Thoracic aorta (tissue), 2 donors: ENCODE measurements at regions not wholly inside any gene's neighbourhood (a gene's known extent, or its start where the extent isn't known, plus 50 kb on each side); places are given as distances from the start of the nearest gene placed in this dataset.

Experiments used
- ATAC-seq: fragments of 150-250 bp; one replicate; pipeline ENCODE4 v1.8.0; 2017; ENCODE audit warnings: low read depth; ENCODE audit not compliant: insufficient number of reproducible peaks, low FRiP score
- DNase-seq: peaks from one replicate; pipeline ENCODE4 v3.0.0-alpha.2; 2020; ENCODE audit warnings: low spot score
- H3K27ac ChIP-seq, 2 donors: fragments of 200-600 bp; sonication (generic); 1 replicate in 1 of 2; 2 replicates in 1 of 2; pipeline ENCODE4 v1.5.1; 2016; ENCODE audit warnings: mild to moderate bottlenecking in 2 of 2, moderate library complexity in 2 of 2
- H3K27me3 ChIP-seq: fragments of 200-600 bp; sonication (generic); replicated peaks from 2 replicates; pipeline ENCODE4 v1.6.0; 2016; ENCODE audit warnings: mild to moderate bottlenecking; ENCODE audit not compliant: insufficient read depth
- H3K36me3 ChIP-seq: fragments of 200-600 bp; sonication (generic); one replicate; pipeline ENCODE4 v1.5.1; 2016
- H3K4me1 ChIP-seq, 2 donors: fragments of 200-600 bp; sonication (generic); 1 replicate in 1 of 2; 2 replicates in 1 of 2; pipeline versions ENCODE4 v1.5.1 to v1.6.0; 2016; ENCODE audit warnings: low read depth in 2 of 2, mild to moderate bottlenecking in 1 of 2; ENCODE audit not compliant: control insufficient read depth in 1 of 2
- H3K4me3 ChIP-seq: fragments of 200-600 bp; sonication (generic); 2 replicates; pipeline ENCODE4 v1.5.1; 2016; ENCODE audit warnings: mild to moderate bottlenecking
- H3K9me3 ChIP-seq: fragments of 200-600 bp; sonication (generic); 2 replicates; pipeline ENCODE4 v1.5.1; 2016
- CTCF ChIP-seq: fragments of 200-600 bp; sonication (generic); IDR thresholded peaks from one replicate; pipeline ENCODE4 v1.5.1; 2019; ENCODE audit warnings: antibody characterized with exemption

DNA sequence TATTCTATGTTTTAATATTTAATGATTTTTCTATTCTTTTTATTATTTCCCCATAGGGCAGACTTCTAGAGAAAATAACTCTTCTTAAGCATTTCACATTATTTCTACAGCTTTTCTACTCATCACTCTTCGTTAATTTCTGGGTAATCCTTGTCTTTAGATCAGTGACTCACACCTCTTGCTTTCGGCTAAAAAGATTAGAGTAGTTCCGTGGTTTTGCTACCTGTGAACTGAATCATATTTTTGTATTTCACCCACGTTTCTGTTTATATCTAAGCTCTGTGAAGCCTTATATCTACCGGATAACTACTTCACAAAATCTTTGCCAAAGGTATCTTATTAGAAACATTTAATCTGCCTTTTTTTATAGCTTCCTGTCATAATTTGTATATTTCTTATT, 685.5 kb upstream of the FSHR start:
- H3K4me1 ChIP-seq: no peaks in the 10 kb centered on the region

DNA sequence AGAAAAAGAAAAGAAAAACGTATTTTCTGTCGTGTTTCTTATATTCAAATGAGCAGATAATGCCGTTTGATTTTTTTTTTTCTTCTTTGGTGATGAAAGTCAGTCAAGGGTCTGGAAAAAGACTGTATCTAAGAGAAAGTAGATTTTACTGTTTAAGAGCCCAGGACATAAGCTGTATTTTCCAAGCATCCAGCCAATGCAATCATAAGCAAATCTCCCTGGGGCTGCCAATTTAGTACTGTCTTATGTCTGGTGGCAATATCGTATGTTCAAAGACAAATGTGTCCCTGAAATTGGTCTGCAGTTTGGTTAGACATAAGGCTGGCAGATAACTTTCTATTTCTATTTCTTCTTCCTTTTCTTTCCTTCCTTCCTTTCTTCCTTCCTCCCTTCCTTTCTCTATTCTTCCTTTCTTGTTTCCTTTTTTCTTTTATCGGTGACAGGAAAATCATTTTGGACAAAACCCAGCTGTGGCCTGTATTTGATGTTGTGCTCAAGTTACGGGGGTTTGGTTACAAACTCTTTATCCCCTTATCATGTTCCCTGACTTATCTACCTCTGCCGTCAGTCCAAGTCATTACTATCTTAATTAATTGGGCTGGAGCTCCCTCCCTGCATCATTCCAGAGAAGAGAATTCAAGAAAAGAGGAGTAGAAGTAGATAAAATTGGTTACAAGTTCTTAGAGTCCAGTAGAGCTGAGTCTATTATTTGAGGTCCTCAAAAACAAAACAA, 683.4 kb upstream of the FSHR start:
- H3K9me3 ChIP-seq: peaks cover 3% of the 10 kb centered on the region
- no peak for DNase-seq
- no peak overlapping the region for H3K4me3 ChIP-seq
- no peaks in the 10 kb centered on the region for H3K4me1 ChIP-seq
- no peak for ATAC-seq
- no peak overlapping the region for H3K27ac ChIP-seq
- H3K27me3 ChIP-seq: no peaks in the 10 kb centered on the region
- H3K36me3 ChIP-seq: no peaks in the 10 kb centered on the region
- no peak for TF ChIP-seq CTCF

More for the DNA sequence above, 685.5 kb upstream of the FSHR start:
- Histone ChIP-seq H3K27ac (no peak overlapping the region), H3K27me3 (no peaks in the 10 kb centered on the region), H3K36me3 (no peaks in the 10 kb centered on the region), H3K4me3 (no peak overlapping the region), H3K9me3 (peaks cover 3% of the 10 kb centered on the region)
- no peak for DNase-seq
- no peak for TF ChIP-seq CTCF
- no peak for ATAC-seq

GRCh38 chr2:49836017-49836416, 681.7 kb upstream of the FSHR start:
- no peak overlapping the region for H3K27ac ChIP-seq
- no peaks in the 10 kb centered on the region for H3K27me3 ChIP-seq
- ATAC-seq: no peak
- TF ChIP-seq CTCF: no peak
- H3K36me3 ChIP-seq: no peaks in the 10 kb centered on the region
- no peaks in the 10 kb centered on the region for H3K4me1 ChIP-seq
- no peak for DNase-seq
- H3K4me3 ChIP-seq: no peak overlapping the region
- peaks cover 3% of the 10 kb centered on the region for H3K9me3 ChIP-seq

DNA sequence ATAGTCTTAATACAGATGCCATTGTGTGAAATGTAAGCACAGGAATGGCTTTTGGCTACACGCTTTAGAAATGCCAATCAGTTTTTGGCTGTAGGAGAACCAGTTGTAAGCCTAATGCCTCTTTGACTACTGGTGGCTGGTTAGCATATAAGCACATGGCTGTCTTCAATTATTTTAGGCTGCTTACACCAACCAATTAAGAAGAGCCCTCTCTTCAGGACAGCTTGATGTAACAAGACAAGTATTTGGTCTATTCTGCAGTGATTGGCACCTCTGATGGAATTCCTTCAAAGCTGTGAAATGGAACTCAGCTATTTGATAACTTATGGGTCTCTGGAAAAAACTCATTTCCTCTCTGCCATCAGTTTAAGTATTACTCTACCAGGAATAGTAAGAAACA, 680.1 kb upstream of the FSHR start:
- Histone ChIP-seq H3K4me3 (no peak overlapping the region), H3K36me3 (no peaks in the 10 kb centered on the region), H3K9me3 (peaks cover 3% of the 10 kb centered on the region), H3K4me1 (no peaks in the 10 kb centered on the region), H3K27ac (no peak overlapping the region), H3K27me3 (no peaks in the 10 kb centered on the region)
- no peak for TF ChIP-seq CTCF
- DNase-seq (no peak), ATAC-seq (no peak)

GRCh38 chr2:49832555-49832954, 678.2 kb upstream of the FSHR start:
- no peak for ATAC-seq
- H3K4me1 ChIP-seq: no peaks in the 10 kb centered on the region
- TF ChIP-seq CTCF: no peak
- no peaks in the 10 kb centered on the region for H3K27me3 ChIP-seq
- no peak overlapping the region for H3K27ac ChIP-seq
- H3K9me3 ChIP-seq: peaks cover 3% of the 10 kb centered on the region
- H3K4me3 ChIP-seq: no peak overlapping the region
- no peaks in the 10 kb centered on the region for H3K36me3 ChIP-seq
- no peak for DNase-seq
